Activated CD4-positive, alpha-beta T cell treated with anti-CD3 and anti-CD28 coated beads, Interleukin-2, Interleukin-4, amounts not matched to agents 100 ng/mL and 50 ng/mL, durations not matched to agents 16 hours and 8 hours (primary cell): ENCODE measurements at regions not wholly inside any gene's neighbourhood (a gene's known extent, or its start where the extent isn't known, plus 50 kb on each side); places are given as distances from the start of the nearest gene placed in this dataset.
"Not testable (repeated sequence)": the region's sequence is repeated elsewhere in the genome, so short reads cannot be mapped to it uniquely, and the experiment has no call there.

Experiments
- DNase-seq: peaks from one replicate; pipeline ENCODE4 v3.0.0-alpha.2; 2020; ENCODE audit warnings: low spot score

- DNase-seq: not testable (repeated sequence)
These were observed 482.7 kb downstream of the CNTN3 start for GRCh38 chr3:74131546-74132328.

- no peak for DNase-seq
These were observed 484.8 kb downstream of the CNTN3 start for GRCh38 chr3:74129611-74130010.

- DNase-seq: no peak
These were observed 485.4 kb downstream of the CNTN3 start for GRCh38 chr3:74129056-74129455.

- no peak for DNase-seq
These were observed 487.2 kb downstream of the CNTN3 start for GRCh38 chr3:74127256-74127655.

- no peak for DNase-seq
These were observed 489.7 kb downstream of the CNTN3 start for GRCh38 chr3:74124782-74125181.

GRCh38 chr3:74122281-74122680 is 492.2 kb downstream of the CNTN3 start:
- DNase-seq: no peak

GRCh38 chr3:74121761-74122160 is 492.7 kb downstream of the CNTN3 start:
- no peak for DNase-seq

- DNase-seq: no peak
These were observed 494.5 kb upstream of the PDZRN3 start for GRCh38 chr3:74119221-74119620.

GRCh38 chr3:74115906-74116305 is 491.2 kb upstream of the PDZRN3 start:
- no peak for DNase-seq

- DNase-seq: no peak
These were observed 482.7 kb upstream of the PDZRN3 start for GRCh38 chr3:74107451-74107850.

GRCh38 chr3:74106925-74107324 is 482.2 kb upstream of the PDZRN3 start:
- DNase-seq: no peak

GRCh38 chr3:74091204-74091603 is 466.5 kb upstream of the PDZRN3 start:
- no peak for DNase-seq

GRCh38 chr3:74089814-74090213 is 465.1 kb upstream of the PDZRN3 start:
- DNase-seq: no peak

GRCh38 chr3:74080056-74080461 is 455.3 kb upstream of the PDZRN3 start:
- DNase-seq: no peak

- no peak for DNase-seq
These were observed 450.5 kb upstream of the PDZRN3 start for GRCh38 chr3:74075241-74075640.

GRCh38 chr3:74074700-74075099 is 450.0 kb upstream of the PDZRN3 start:
- no peak for DNase-seq

GRCh38 chr3:74067296-74067695 is 442.6 kb upstream of the PDZRN3 start:
- no peak for DNase-seq

GRCh38 chr3:74066456-74066855 is 441.7 kb upstream of the PDZRN3 start:
- no peak for DNase-seq

- no peak for DNase-seq
These were observed 435.3 kb upstream of the PDZRN3 start for GRCh38 chr3:74059923-74060600.

GRCh38 chr3:74059301-74059922 is 434.7 kb upstream of the PDZRN3 start:
- DNase-seq: no peak

- DNase-seq: no peak
These were observed 432.4 kb upstream of the PDZRN3 start for GRCh38 chr3:74057169-74057568.

- DNase-seq: no peak
These were observed 430.3 kb upstream of the PDZRN3 start for GRCh38 chr3:74055061-74055460.

- no peak for DNase-seq
These were observed 429.8 kb upstream of the PDZRN3 start for GRCh38 chr3:74054566-74054965.
